DMS 273 treated with DMSO at 0.1 percent for 48 hours (cell line): ENCODE measurements at regions not wholly inside any gene's neighbourhood (a gene's known extent, or its start where the extent isn't known, plus 50 kb on each side); places are given as distances from the start of the nearest gene placed in this dataset.

Source experiments
- DNase-seq: peaks from one replicate; lab custom pipeline; 2025; lab: John Stamatoyannopoulos, UW

DNA sequence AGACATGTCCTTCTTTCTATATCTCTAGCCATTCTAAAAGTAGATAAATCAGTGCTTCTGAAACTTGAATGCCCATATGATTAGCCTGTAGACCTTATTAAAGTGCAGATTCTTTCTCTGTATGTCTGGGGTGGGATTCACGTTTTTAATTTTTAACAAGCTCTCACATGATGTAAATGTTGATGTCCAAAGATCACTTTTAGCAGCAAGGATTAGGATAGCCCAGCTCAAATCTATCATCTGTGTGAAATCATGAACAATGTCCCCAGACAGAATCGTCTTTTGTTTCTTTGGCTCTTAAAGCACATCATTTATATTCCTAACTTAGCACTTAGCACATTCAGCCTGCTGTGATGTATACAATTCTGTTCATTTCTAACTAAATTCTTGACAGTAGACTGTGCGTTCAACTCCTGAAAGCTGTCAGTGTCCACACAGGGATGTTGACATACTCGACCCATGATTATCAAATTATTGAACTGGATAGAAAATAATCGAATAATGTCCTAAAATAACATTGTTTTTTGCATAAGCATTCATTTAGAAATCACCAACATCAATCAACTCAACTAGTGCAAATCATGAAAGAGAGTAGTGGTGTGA lies 102.1 kb upstream of the MLIP start:
- DNase-seq = no peak

DNA sequence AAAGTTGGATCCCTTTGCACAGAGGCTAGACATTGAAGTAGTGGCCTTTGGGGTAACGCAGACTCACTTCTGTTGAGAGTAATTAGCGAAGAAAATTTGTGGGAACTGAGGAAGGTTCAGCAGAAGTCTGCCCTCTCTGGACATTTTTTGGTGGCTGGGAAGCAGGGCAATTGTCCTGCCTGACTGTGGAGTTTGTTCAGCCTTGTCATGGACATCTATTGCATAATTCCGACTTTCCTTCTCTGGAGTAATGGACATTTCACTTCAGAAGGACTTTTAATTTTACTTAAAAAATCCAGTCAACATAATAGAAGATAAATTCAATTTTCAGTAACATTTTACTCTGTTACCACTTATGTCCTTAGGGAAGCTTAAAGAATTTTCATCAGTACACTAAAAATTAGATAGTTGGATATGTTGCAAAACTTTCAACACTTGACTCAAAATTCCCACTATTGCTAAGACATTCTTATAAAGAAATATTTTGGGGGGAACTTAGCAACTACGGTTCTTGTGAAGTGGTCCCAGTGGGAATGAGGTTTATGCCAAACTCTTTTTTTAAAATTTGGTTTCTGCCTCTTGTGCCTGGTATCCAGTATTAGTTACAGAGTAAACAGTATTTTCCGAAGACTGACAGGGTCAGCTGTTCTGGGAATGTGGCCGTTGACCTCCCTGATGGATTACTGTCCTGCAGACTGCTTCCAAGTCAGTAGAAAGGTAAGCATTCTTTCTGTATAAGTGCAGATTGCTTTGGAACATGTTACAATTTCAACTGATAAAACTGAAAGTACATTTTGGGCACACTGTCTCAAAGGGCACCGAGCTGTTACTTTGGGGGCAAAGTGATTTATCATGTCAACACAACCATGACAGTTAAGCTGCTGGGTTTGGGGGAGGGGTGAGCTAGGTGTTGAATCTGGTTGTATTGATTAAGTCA lies 100.6 kb upstream of the MLIP start:
- DNase-seq = no peak

- DNase-seq = no peak
Measured at GRCh38 chr6:54011277-54011648, 100.0 kb upstream of the MLIP start.

DNA sequence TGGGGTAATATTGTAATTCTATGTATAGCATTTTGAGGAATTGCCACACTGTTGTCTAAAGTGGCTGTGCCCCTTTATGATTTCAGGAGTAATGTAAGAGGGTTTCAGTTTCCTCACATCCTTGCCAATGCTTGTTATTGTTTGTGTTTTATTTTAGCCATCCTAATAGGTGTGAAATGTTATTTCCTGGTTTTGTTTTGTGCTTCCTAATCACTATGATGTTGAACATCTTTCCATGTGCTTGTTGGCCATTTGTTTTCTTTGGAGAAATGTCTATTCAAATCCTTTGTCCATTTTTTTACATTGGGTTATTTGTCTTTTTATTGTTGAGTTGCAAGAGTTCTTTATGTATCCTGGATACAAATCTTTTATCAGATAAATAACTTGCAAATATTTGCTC lies 97.3 kb upstream of the MLIP start:
- DNase-seq = no peak

- no peak for DNase-seq
Measured at GRCh38 chr6:54014440-54014839, 96.8 kb upstream of the MLIP start.

- no peak for DNase-seq
Measured at GRCh38 chr6:54017877-54018276, 93.4 kb upstream of the MLIP start.

DNA sequence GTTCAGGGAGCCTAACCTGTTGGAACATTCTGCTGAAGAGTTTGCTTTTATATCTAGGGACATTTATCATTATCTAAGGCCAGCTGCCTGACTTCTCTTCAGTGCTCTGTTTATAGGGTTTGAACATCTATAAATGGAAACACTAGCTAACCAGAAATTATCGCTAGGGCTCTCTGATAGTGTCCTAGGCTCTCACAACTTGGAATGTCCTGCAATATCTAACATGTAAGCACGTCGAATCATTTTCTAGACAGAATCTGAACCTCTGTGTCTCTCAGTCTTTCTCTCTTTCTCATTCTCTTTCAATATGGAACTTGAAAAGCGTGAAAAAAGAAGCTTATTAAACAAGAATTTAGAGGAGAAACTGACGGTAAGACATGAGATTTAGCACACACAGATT lies 92.5 kb upstream of the MLIP start:
- no peak for DNase-seq

- no peak for DNase-seq
Measured at GRCh38 chr6:54019860-54020259, 91.4 kb upstream of the MLIP start.

- DNase-seq = no peak
Measured at GRCh38 chr6:54020334-54020733, 90.9 kb upstream of the MLIP start.

DNA sequence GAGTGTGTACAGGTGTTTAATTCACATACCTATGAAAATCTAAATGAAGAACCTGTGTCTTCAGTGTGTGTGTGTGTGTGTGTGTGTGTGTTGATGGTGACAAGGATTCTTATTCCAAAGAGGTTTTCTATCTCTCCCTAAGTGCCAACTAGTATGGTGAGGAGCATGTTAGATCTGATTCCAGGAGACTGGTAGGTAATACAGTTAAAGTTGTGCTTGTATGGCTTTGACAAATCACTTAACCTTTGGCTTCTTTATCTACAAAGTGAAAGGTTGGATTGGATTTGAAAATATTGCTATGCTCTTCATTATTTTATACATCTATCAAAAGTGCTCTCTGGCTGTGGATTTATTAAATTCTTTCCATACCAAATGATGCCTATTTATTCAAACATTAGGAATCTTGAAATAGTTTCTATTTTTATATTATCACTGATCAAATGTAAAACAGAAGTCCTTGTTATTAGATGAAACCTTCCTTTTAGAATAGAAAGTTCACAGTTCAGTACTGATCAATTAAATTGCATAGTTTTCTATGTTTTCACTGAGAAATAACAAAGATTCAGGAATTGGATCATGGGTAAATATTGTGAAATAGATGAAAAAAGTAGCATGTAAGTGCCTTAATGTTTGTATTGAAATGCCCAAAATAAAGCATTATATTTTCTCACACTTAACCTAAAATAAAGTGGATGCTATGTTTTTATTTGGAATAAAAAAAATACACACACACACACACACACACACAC lies 84.4 kb upstream of the MLIP start:
- DNase-seq = no peak

DNA sequence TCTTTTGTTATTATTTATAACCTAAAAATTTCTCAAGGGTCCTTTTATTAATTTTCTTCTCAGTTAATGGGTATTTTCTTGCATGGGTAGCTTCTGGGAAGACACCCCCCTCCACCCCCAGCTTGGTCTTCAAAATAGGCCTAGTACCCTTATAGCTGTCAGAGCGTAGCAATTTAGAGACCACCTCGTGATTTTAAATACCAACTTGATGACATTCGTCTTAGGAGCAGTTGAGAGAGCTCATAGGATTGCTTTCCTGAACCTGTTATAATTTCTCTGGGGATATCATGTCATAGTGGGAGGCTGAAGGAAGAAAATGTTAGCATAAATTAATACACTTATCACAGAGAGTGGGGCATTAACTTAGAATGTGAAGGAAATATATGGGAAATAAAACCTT lies 83.1 kb upstream of the MLIP start:
- no peak for DNase-seq

- no peak for DNase-seq
Measured at GRCh38 chr6:54029187-54029586, 82.1 kb upstream of the MLIP start.

DNA sequence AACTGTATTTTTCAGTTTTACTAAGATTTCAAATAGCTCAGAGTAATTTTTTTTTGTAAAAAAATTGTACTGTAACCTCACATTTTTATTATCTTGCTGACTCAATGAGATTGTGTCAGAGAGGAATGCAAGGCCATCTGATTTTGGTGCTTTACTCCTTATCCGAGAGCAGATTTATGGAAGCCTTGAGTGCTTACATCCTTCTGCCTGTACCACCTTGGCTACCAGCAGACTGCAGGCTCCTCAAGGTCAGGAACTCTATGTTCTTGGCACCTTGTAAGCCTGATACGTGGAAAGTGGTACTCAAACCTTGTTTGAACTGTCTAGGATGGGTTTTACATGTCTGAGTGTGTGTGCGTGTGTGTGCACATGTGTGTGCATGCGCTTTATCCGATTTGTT lies 80.1 kb upstream of the MLIP start:
- DNase-seq = no peak

DNA sequence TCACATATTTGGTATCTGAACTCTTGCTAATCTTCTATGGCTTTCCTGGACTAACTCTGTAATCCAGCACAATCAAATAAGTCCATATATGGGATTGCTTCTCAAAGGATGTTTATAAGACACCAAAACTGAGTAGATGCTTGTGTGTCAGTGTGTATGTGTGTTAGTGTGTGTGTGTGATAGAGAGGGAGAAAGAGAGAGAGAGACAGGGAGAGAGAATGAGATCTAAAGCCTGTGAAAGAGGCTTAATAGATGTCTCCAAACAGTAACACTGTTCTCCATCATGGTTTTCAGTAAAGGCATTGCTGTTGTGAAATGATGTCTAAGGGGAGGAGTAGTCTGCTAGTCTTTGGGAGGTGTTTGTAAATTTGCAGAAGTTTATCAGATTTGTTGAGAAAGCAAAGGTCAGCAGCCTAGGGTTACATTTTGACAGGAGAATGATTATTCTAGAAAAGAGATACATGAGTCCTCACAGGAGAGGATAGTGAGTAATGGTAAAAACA lies 73.9 kb upstream of the MLIP start:
- DNase-seq = no peak

DNA sequence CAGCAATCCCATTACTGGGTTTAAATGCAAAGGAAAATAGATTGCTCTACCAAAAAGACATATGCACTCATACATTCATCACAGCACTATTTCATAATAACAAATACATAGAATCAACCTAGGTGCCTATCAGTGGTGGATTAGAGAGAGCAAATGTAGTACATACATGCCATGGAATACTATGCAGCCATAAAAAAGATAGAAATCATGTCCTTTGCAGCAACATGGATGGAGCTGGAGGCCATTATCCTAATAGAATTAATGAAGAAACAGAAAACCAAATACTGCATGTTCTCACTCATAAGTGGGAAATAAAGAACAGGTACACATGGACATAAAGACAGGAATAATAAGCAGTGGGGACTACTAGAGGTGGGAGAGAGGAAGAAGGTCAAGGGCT lies 70.7 kb upstream of the MLIP start:
- no peak for DNase-seq

DNA sequence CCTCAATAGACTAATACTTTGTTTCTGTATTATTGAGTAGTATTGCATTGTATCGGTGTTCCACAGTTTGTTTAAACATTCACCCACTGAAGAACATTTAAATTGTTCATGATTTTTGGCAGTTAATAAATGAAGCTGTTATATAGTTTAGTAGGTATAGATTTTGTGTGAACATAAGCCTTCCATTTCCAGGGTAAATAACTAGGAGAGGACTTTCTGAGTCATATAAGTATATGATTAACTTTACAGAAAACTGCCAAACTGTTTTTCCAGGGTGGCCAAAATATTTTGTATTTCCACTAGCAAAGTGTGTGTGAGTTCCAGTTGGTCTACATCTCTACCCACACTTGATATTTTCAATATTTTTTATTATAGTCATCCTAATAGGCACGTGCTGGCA lies 70.0 kb upstream of the MLIP start:
- no peak for DNase-seq

- no peak for DNase-seq
Measured at GRCh38 chr6:54043360-54043759, 67.9 kb upstream of the MLIP start.

GRCh38 chr6:54044059-54044458 lies 67.2 kb upstream of the MLIP start:
- DNase-seq = no peak

- DNase-seq = no peak
Measured at GRCh38 chr6:54048782-54049181, 62.5 kb upstream of the MLIP start.

GRCh38 chr6:54050750-54051149 lies 60.5 kb upstream of the MLIP start:
- DNase-seq = no peak

- no peak for DNase-seq
Measured at GRCh38 chr6:54053881-54054391, 57.3 kb upstream of the MLIP start.

GRCh38 chr6:54056105-54056504 lies 55.1 kb upstream of the MLIP start:
- no peak for DNase-seq

DNA sequence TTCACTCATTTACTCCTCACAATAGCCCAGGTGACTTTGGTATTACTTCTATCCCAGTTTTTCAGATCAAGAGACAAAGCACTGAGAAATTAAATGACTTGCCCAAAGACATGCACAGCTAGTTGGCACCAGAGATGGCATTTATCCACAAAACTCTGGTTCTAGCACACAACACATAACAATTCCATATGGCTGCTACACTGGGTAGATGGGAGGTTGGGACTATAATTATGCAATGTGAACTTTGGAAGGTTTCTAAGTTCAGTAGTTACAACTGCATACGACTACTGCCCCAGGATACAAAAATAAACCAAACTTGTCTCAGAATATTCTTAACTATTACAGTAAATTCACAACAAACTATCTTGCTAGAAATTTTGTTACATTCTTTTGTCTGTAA lies 54.2 kb upstream of the MLIP start:
- no peak for DNase-seq
